GM20431 (cell line): ENCODE measurements at regions not wholly inside any gene's neighbourhood (a gene's known extent, or its start where the extent isn't known, plus 50 kb on each side); places are given as distances from the start of the nearest gene placed in this dataset.

Experiments used
- in situ Hi-C: fragments of 300-500 bp; cut with MseI, MboI; formaldehyde crosslinking; loops from one replicate; pipeline ENCODE4 v1.15.0; 2020; ENCODE audit warnings: low sequenced_read_pairs; ENCODE audit not compliant: unreplicated experiment

GRCh38 chr15:93420050-93420452, 331.0 kb upstream of the RGMA start:
- in situ Hi-C loops, result no loop called here

- in situ Hi-C loops, result no loop called here
Measured at GRCh38 chr15:93418566-93418965, 329.6 kb upstream of the RGMA start.

GRCh38 chr15:93417631-93418030, 328.6 kb upstream of the RGMA start:
- in situ Hi-C loops, result no loop called here

GRCh38 chr15:93417156-93417555, 328.1 kb upstream of the RGMA start:
- in situ Hi-C loops, result no loop called here

DNA sequence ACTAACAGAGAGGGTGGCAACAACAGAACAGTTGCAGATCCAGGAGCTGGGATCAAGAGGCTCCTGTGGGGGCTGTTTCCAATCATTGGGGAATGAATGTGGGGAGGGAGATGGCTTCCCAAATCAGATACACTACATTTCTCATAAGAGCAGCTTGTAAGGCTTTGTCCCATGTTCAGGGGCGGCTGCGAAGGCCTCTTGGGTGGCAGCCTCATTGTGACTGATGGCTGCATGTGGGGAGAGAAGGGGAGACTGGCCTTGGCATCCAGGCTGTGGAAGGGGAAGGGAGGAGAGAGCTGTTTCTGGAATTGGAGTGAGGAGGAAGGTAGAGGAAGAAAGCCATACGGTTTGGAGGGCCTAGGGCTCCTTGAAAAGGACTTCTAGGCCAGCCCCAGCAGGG, 326.6 kb upstream of the RGMA start:
- in situ Hi-C loops, result no loop called here

DNA sequence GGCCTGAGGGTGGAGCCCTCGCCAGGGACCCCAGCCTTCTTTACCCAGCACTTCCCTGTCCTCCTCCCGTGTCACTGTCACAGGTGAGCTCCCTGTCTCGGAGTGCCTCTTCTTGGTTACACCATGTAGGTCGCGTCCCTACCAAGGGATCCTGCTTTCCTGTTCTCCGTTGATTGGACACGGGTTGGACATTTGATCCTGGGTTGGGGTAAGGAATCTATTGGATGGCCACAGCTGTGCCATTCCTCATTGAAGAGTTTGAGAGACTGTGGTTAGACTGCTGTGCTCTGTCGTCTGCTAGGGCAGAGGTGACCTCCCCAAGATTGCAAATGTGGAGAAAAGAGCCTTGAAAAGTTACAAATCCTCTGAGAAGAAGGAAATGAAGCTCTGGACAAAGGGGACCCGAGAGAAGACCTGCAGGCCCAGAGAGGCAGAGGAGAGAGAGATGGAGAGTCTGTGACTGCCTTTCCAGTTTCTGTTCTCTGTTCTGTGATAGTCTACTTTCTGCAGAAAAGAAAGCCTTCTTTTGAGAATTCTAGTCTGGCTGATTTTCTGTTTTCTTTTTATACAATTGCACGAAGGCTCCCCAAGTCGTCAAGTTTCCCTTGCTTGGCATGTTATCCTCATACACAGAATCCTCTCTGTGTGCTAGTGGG, 325.7 kb upstream of the RGMA start:
- in situ Hi-C loops, result no loop called here

DNA sequence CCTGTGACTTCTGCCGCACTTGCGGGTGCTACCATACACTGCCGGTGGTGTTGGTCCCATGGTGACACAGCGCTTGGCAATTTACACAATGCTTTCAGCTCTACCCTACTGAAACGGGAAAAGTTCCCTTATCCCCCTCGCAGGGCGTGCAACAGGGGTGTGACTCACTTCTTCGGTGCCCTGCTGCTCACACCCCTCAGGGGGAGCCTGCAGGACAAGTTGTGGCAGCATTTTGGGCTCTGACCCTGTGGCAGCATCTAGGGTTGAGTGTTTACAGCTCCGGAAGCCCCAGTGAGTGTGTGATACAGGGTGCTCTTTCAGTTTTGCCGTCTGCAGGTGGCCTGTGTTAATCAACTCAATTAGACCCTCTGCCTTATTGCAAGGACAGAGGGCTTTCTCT, 324.7 kb upstream of the RGMA start:
- in situ Hi-C loops, result no loop called here

DNA sequence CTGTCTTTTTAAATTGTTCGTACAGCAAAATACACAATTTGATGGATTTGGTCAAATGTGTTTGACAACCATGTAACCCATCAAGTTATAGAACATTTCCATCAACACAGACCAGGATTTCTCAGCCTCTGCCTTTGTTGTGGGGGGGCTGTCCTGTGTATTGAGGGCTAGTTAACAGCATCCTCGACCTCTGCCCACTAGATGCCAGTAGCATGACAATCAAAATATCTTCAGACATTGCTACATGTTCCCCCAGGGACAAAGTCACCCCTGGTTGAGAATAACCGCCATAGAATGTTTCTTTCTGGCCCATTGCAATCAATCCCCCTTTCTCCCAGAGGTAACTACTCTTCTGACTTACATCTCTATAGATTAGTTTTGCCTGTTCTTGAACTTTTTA, 310.1 kb upstream of the RGMA start:
- in situ Hi-C loops, result no loop called here

- in situ Hi-C loops, result no loop called here
Measured at GRCh38 chr15:93389211-93389610, 300.2 kb upstream of the RGMA start.

DNA sequence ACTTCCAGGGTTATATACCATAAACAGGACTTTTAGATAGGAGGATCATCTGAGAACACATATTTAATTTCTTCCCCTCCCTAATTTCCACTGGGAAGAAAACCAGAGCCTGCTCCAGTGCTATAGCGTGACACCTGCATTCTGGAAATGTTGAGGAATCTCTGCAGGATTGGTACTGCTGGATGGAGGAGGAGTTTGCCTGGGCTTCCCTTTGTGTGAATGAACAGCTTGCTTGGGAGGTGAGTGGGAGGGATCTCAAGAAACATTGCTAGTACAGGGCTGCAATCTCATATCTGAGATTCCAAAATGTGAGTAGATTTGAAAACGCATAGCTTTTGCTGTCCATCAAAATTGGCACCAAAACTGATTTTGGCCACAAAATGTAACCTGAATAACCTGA, 295.9 kb upstream of the RGMA start:
- in situ Hi-C loops, result no loop called here

DNA sequence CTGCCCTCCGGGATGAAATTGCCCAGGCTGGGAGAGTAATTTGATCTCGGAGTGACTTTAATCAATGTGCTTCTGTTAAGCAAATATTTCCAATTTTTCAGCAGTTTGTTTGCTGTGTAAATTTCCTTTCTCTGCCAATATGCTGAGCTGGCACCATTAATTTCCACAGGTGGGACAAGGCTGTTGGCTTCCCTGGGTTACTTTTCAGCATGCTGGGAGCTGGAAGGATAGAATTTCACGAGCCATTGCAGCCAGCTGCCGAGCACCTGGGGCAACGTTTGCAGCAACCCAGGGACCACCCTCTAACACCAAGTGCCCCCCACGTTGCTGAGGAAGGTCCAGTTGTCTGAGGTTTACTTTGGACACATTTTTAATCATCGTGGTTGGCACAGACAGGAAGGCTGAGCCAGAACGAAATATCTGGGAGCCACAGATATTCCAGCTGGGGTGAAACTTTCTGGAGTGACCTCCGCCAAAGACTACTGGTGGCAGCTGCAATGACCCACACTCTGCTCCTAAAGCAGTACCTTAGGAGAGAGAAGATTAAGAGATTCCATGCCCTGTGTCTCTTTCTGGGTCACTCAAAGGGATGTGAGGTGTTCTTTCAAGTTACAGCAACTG, 293.3 kb upstream of the RGMA start:
- in situ Hi-C loops, result no loop called here

DNA sequence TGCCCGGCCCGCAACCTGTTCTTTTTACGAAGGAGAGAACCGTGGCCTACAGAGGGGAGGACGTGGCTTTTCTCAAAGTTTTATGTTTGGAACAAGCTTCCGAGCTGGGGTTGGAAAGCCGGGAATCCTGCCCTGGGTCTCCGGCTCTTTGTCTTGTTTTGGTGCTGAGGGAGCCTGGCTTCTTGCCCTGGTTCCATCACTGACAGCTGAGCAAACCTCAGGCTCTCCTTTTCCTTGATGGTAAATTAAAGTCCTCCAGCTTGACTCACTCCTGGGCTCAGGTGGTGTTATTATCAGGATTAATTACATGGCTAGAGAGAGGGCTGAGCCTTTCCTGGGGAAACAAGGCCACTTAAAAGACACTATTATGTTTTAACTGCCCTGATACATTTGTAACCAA, 289.5 kb upstream of the RGMA start:
- in situ Hi-C loops, result no loop called here

DNA sequence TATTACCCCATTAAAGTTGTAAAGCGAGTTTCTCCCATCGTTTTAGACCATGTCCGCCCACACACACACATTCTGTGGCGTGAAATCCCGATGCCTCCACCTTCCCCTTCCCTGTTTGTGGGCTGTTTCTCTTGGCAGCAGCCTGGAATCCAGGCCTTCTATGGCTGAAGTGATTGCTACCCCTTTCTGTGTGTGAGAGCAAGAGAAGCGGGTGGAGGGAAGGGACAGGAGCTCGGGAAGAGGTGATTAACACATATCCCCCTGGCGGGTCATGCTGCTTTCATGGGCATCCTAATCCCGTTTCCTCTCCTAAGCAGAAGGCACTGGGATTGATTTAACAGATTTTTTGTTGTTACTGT, 283.8 kb upstream of the RGMA start:
- in situ Hi-C loops, result no loop called here

GRCh38 chr15:93372208-93372864, 283.3 kb upstream of the RGMA start:
- in situ Hi-C loops, result no loop called here

GRCh38 chr15:93366387-93367100, 277.5 kb upstream of the RGMA start:
- in situ Hi-C loops, result no loop called here

GRCh38 chr15:93362821-93363220, 273.8 kb upstream of the RGMA start:
- in situ Hi-C loops, result no loop called here

- in situ Hi-C loops, result no loop called here
Measured at GRCh38 chr15:93362203-93362602, 273.2 kb upstream of the RGMA start.

DNA sequence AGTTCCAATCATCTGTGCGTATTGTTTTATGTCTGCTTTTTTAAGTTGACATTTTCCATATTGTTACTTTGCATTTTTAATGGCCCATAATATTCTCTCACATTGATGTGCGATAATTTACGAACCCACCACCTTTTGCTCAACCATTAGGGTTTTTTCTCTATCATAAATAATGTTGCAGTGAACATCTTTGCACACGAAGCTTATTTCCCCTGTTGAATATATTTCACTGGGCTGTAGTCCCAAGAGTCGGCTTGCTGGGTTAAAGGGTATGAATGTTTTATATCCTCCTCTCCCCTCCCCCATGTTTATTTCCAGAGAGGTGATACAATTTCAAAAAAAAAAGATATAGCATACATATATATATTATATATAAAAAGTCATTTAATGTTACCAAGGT, 272.7 kb upstream of the RGMA start:
- in situ Hi-C loops, result no loop called here

GRCh38 chr15:93360976-93361375, 272.0 kb upstream of the RGMA start:
- in situ Hi-C loops, result no loop called here

DNA sequence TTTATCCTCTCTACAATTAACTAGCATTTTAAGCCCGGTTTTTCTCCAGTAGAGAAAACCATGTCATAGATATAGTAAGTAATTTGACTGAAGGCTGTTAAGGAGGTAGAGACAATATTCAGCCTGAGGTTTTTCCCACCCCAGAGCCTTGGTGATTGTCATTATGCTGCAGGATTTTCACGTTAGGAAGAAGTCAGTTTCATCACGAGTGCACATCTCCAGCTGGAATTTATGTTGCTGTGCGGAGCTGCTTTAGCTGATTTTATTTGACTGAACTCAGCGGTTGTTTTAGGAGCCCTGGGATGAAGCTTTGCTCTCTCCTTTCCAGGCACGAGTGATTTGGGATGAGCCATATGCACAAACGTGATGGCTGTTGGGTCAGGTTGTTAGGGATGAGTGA, 271.3 kb upstream of the RGMA start:
- in situ Hi-C loops, result no loop called here

- in situ Hi-C loops, result no loop called here
Measured at GRCh38 chr15:93359425-93360131, 270.6 kb upstream of the RGMA start.
